HG02938 (cell line): ENCODE measurements at regions not wholly inside any gene's neighbourhood (a gene's known extent, or its start where the extent isn't known, plus 50 kb on each side); places are given as distances from the start of the nearest gene placed in this dataset.
"Not testable (repeated sequence)": the region's sequence is repeated elsewhere in the genome, so short reads cannot be mapped to it uniquely, and the experiment has no call there.

Experiments
- ATAC-seq: cut with Tn5 transposase; IDR thresholded peaks from one replicate; pipeline ENCODE4 v1.9.1; 2021; ENCODE audit warnings: mild to moderate bottlenecking, moderate library complexity; ENCODE audit not compliant: unreplicated experiment

GRCh38 chr17:72562615-72563188 is 441.9 kb downstream of the SOX9 start:
- ATAC-seq: no peak

- ATAC-seq: no peak
Observed at GRCh38 chr17:72563952-72564351, 443.1 kb downstream of the SOX9 start.

DNA sequence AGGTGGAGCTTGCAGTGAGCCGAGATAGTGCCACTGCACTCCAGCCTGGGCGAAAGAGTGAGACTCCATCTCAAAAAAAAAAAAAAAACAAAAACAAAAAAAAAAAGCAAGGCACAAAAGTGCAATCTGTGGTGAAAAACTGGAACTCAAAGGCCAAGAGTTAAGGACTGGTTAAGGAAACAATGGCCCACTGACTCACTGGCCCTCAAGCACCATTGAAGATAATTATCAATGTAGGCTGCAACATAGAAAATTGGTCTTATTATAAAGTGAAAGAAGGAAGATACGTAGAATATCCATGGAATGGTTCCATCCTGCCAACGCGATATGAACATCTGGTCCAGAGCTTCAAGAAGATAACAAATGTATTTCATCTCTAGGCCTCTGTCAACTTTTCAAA is 444.2 kb downstream of the SOX9 start:
- no peak for ATAC-seq

GRCh38 chr17:72565758-72566157 is 444.9 kb downstream of the SOX9 start:
- no peak for ATAC-seq

GRCh38 chr17:72566671-72567484 is 446.1 kb downstream of the SOX9 start:
- ATAC-seq: no peak

DNA sequence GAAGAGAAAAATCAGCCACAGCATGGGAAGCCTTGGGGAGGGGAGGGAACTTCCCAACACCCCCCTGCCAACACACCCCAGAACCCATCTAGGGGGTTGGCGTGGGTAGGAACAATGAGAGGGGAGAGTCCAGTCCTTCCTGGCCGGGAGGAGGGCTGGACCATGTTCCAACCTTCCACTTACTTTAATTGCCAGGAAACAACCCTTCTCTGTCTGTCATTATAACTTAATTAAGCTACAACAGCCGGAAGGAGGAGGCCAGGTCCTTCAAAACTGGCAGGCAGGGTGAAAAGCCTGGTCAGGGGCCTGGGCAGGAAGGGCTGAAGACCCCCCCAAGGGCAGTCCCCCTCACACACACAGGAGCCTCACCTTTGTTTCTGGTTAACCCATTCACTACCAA is 447.0 kb downstream of the SOX9 start:
- ATAC-seq: no peak

- no peak for ATAC-seq
Observed at GRCh38 chr17:72569148-72569946, 448.5 kb downstream of the SOX9 start.

DNA sequence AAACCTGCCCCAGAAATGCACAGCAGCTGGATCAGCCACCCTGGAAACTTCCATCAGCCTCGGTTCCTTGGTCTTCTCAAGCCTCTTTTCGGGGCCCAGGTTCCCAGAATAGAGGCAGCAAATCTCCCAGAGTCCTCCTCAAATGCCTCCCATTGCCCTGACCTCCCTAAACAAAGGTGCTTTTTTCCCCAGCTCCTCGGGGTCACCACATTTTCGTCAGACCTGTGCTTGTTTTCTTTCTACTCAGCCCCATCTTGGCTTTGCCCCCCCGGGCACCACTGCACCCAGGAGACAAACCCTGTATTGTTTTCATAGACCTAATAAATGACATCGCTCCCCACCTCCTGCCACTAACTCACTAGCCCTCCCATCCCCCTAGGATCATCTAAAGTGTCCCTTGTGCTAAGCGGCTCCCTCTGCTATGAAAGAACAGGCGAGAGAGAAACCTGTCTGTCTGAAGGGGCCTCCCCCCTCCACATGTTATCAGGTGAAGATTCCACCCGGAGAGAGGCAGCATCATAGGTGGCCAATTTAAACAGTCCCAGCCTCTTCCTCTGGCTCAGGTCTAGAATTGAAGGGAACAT is 451.1 kb downstream of the SOX9 start:
- no peak for ATAC-seq

- no peak for ATAC-seq
Observed at GRCh38 chr17:72572604-72573491, 452.0 kb downstream of the SOX9 start.

- not testable (repeated sequence) for ATAC-seq
Observed at GRCh38 chr17:72573492-72573801, 452.6 kb downstream of the SOX9 start.

DNA sequence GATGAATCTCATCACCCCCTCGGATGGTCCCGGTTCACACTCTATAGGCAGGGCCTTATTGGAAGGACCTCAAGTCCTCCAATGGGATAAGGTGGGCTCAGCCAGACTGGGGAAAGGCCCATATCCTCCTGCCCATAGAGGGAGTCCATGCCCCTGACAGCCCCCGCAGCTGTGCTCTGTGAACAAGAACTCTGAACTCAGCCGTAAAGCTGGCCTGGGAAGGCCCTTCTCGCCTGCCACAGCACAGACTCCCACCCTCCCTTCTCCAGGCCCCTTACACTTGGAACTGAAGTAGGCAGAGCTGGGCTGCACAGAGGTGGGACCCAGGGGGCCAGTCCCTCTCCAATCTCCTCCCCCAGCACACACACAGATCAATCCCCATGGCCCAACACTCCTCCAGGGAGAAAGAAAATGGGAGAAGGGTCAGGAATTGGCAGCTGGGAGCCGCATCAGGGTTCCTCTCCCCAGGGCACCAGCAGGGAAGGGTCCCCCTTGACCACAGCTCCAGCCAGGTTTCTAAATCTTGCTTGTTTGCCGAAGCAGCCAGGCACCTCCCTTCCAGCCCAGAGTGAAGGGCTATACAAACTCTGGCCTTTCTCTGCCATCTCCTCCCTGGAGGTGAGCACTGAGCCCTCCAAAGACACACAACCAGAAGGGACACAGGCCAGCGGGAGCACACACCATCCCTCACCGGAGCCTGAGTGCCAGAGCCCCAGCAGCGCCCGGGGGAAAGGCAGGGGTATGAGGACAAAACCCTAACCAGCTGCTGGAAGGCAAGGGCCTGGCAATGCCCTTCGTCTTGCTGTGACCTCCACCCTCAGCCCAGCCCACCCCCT is 454.1 kb downstream of the SOX9 start:
- ATAC-seq: no peak

DNA sequence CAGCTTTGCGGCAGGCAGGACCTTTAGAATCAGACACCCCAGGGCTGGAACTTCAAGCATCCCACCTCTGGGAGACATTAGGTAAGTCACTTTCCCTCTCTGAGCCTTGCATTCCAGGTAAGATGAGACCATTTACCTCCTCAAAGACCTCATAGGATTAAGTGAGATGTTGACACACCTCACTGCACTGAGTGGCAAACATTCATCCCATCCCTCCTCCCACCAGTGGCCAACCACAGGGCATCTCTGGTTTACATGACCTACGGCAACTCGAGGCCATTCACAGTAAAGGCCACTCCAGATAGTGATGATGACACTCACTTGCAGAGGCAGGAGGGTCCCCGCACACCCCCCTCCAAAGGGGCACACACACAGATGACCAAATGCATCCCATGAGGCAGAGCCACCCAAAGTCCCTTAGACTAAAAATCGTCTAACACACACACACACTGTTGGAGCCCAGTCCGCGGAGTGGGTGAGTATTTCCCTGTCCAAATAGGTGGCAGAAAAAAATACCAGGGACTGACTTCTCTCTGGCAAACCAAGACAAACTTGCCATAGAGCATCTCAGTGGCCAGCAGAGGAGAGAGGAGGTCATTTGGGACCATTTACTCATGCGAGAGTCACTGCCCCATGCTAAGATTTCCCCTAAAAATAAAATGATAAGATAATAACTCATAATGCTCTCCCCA is 454.9 kb downstream of the SOX9 start:
- ATAC-seq: no peak

GRCh38 chr17:72576289-72576759 is 455.5 kb downstream of the SOX9 start:
- no peak for ATAC-seq

DNA sequence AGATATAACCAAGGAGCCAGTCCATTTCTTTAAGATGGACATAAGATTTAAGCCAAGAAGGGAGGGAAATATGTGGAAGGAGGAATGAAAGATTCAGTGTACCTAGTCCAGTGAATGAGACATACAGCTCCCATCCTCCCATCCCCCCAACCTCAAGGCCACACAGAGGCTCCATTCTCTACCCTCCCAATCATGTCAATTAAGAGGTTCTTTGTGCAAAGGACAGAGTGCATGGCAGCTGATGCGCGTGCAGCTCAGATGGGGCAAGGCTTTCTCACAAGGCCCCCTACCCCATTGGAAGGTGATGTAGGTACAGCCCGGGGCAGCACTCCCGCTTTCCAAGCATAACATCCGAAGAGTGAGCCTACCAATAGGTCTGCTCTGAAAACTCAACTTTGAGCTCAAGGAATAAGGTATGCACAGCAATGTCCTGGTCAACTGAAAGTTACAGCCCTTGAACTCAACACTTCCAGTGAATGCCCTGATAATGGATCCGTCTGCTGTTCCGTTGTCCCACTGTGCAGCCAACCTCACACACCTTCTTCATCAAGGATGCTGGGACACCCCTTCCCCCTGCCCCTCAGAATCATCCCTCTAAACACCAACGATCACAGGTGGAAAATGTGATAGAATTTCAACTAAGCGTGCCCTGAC is 458.1 kb downstream of the SOX9 start:
- ATAC-seq: no peak

DNA sequence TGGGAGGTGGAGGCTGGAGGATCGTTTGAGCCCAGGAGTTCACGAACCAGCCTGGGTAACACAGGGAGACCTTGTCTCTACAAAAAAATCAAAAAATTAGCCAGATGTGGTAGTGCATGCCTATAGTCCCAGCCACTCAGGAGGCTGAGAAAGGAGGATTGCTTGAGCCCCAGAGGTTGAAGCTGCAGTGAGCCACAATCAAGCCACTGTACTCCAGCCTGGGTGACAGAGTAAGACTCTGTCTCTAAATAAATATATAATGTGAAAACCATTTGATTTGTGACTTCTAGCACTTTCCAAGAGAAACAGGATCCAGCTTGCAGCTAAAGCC is 459.1 kb downstream of the SOX9 start:
- no peak for ATAC-seq

GRCh38 chr17:72580321-72581127 is 459.7 kb downstream of the SOX9 start:
- no peak for ATAC-seq

DNA sequence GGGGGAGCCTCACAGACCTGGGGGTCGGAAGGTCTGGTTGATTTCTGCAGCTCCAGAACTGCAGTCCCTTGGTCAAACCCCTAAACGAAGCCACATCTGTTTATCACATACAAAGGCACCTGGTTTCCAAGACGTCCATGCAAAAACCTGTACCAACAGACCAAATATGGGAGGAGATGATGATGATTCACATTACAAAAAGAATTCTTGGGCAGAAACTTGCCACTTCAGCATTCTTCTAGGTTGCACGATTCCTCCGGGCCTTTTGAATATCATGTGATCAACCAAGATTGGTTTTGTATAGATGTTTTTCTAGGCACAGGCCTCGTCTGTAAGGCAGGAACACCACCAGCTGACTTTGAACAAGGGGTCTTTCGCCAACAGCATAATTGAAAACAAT is 466.3 kb downstream of the SOX9 start:
- ATAC-seq: no peak
